HepG2 (cell line): ENCODE measurements at regions not wholly inside any gene's neighbourhood (a gene's known extent, or its start where the extent isn't known, plus 50 kb on each side); places are given as distances from the start of the nearest gene placed in this dataset.

ENCODE experiments used
- ATAC-seq: fragments of 200-7000 bp; cut with Tn5 transposase; 3 replicates; pipeline ENCODE4 v1.9.1; 2020; ENCODE audit warnings: mild to moderate bottlenecking, moderate library complexity
- BruUV-seq: library from RNA; stranded (reverse); fragments of 400-500 nt; replicated peaks from 2 replicates; lab custom pipeline; 2021; lab: Mats Ljungman, UMichigan
- CTCF ChIA-PET: fragments of 300-600 bp; formaldehyde crosslinking; extraction: SDS; loops from one replicate; lab custom pipeline; 2021; ENCODE audit warnings: low total read pairs, inconsistent platforms, low intra/inter-chr PET ratio; lab: Yijun Ruan, JAX
- POLR2A ChIA-PET: fragments of 350-600 bp; sonication (Branson Sonifier 250); formaldehyde crosslinking; loops from one replicate; lab custom pipeline; 2020; ENCODE audit warnings: antibody characterized with exemption, inconsistent platforms; lab: Yijun Ruan, JAX
- DNase-seq: peaks from one replicate; pipeline ENCODE4 v3.0.0-alpha.2; 2015; ENCODE audit warnings: low spot score
- FAIRE-seq: peaks from 3 replicates; lab custom pipeline; 2011; peaks lifted over from hg19 to GRCh38; lab: Jason Lieb, UNC
- H2AFZ ChIP-seq: one replicate; pipeline ENCODE4 v1.6.1; 2011; ENCODE audit warnings: low read length, inconsistent platforms
- H3K27ac ChIP-seq: fragments of 300-600 bp; 3 replicates; pipeline ENCODE4 v1.8.0; 2011; ENCODE audit warnings: mixed run types, mild to moderate bottlenecking, mixed read lengths, low read length, inconsistent platforms; ENCODE audit not compliant: insufficient read depth; ENCODE audit errors: extremely low read length
- H3K27me3 ChIP-seq, 2 experiments: fragments of 200-600 bp in 1 of 2; 2 replicates in 1 of 2; 3 replicates in 1 of 2; pipeline versions ENCODE4 v1.6.0 to v1.8.0; 2011; ENCODE audit warnings: low read length in 2 of 2, mild to moderate bottlenecking in 2 of 2, moderate library complexity in 2 of 2, inconsistent platforms in 1 of 2; ENCODE audit not compliant: insufficient read depth in 2 of 2, control insufficient read depth in 1 of 2
- H3K36me3 ChIP-seq, 2 experiments: fragments of 200-600 bp in 1 of 2; replicated peaks in 1 of 2; 2 replicates in 1 of 2; 3 replicates in 1 of 2; pipeline versions ENCODE4 v1.5.1 to v1.8.0; 2011; ENCODE audit warnings: low read length in 2 of 2, inconsistent platforms in 1 of 2; ENCODE audit not compliant: insufficient read depth in 2 of 2, control insufficient read depth in 1 of 2
- H3K4me1 ChIP-seq: 2 replicates; pipeline ENCODE4 v1.5.1; 2012; ENCODE audit warnings: low read length, inconsistent platforms; ENCODE audit not compliant: insufficient read depth
- H3K4me2 ChIP-seq: 2 replicates; pipeline ENCODE4 v1.6.0; 2011; ENCODE audit warnings: low read depth, low read length, inconsistent platforms
- H3K4me3 ChIP-seq, 3 experiments: fragments of 200-600 bp in 1 of 3; sonication (generic), shearing (Covaris generic) in 1 of 3; replicated peaks in 1 of 3; 2 replicates each; pipeline ENCODE4 v1.5.1; 2011 to 2016; ENCODE audit warnings: low read length in 3 of 3, inconsistent platforms in 2 of 3, low read depth in 2 of 3, mild to moderate bottlenecking in 2 of 3, control low read depth in 1 of 3, mixed read lengths in 1 of 3; ENCODE audit not compliant: insufficient read depth in 1 of 3
- H3K79me2 ChIP-seq: one replicate; pipeline ENCODE4 v1.6.1; 2011; ENCODE audit warnings: low read length, inconsistent platforms; ENCODE audit not compliant: insufficient read depth
- H3K9ac ChIP-seq: 2 replicates; pipeline ENCODE4 v1.6.0; 2011; ENCODE audit warnings: mild to moderate bottlenecking, low read depth, low read length, inconsistent platforms; ENCODE audit not compliant: insufficient read depth
- H3K9me3 ChIP-seq: 2 replicates; pipeline ENCODE4 v1.5.1; 2012; ENCODE audit warnings: mild to moderate bottlenecking, low read length
- H4K20me1 ChIP-seq: 2 replicates; pipeline ENCODE4 v1.6.0; 2011; ENCODE audit warnings: inconsistent platforms, mild to moderate bottlenecking, low read length, moderate library complexity; ENCODE audit not compliant: insufficient read depth
- BORCS8-MEF2B ChIP-seq: sonication (generic); formaldehyde crosslinking; IDR thresholded peaks from 2 replicates; pipeline ENCODE4 v1.8.0; 2022; ENCODE audit warnings: mild to moderate bottlenecking, missing genetic modification reagents
- CCDC6 ChIP-seq: sonication (generic); formaldehyde crosslinking; IDR thresholded peaks from 2 replicates; pipeline ENCODE4 v1.8.1; 2022; ENCODE audit warnings: mild to moderate bottlenecking, missing genetic modification reagents, moderate library complexity
- GATAD2A ChIP-seq: IDR thresholded peaks from 2 replicates; pipeline ENCODE4 v1.6.1; 2016
- JDP2 ChIP-seq: sonication (generic); formaldehyde crosslinking; IDR thresholded peaks from 2 replicates; pipeline ENCODE4 v1.8.1; 2022; ENCODE audit warnings: missing genetic modification reagents, borderline replicate concordance
- KDM2A ChIP-seq: sonication (generic); formaldehyde crosslinking; IDR thresholded peaks from 2 replicates; pipeline ENCODE4 v1.4.0; 2020; ENCODE audit warnings: low read depth, missing genetic modification reagents, borderline replicate concordance
- MLLT10 ChIP-seq: sonication (generic); formaldehyde crosslinking; IDR thresholded peaks from 2 replicates; pipeline ENCODE4 v1.4.0; 2020; ENCODE audit warnings: missing genetic modification reagents
- NFE2L2 ChIP-seq: fragments of 150-350 bp; IDR thresholded peaks from 2 replicates; pipeline ENCODE4 v1.6.1; 2014; ENCODE audit warnings: low read length
- PLRG1 ChIP-seq: fragments of 450-650 bp; conservative IDR thresholded peaks from 2 replicates; pipeline ENCODE4 v1.6.1; 2016
- ZNF282 ChIP-seq: fragments of 450-650 bp; IDR thresholded peaks from 2 replicates; pipeline ENCODE4 v1.6.1; 2018; ENCODE audit not compliant: partially characterized antibody
- ZNF33A ChIP-seq: sonication (generic); formaldehyde crosslinking; IDR thresholded peaks from 2 replicates; pipeline ENCODE4 v1.5.1; 2020; ENCODE audit warnings: missing genetic modification reagents, mild to moderate bottlenecking, moderate library complexity, borderline replicate concordance
- ZNF569 ChIP-seq: sonication (generic); formaldehyde crosslinking; IDR thresholded peaks from 2 replicates; pipeline ENCODE4 v1.5.0; 2020; ENCODE audit warnings: mild to moderate bottlenecking, missing genetic modification reagents, moderate library complexity, borderline replicate concordance
- ZNF737 ChIP-seq: sonication (generic); formaldehyde crosslinking; IDR thresholded peaks from 2 replicates; pipeline ENCODE4 v1.5.0; 2020; ENCODE audit warnings: missing genetic modification reagents, mild to moderate bottlenecking, borderline replicate concordance
- WGBS: methylation state at CpG from one replicate; pipeline ENCODE4 v1.1.6; 2017; ENCODE audit warnings: low lambda C conversion rate; 5-methylcytosine and 5-hydroxymethylcytosine counted together
- in situ Hi-C: cut with HindIII; loops from 2 replicates; pipeline ENCODE4 v1.10.0; 2017; ENCODE audit warnings: low pct_unique_long_range_greater_than_20kb; ENCODE audit not compliant: extremely low pct_ligation_motif_present
- intact Hi-C: fragments of 100-400 bp; cut with micrococcal nuclease; formaldehyde crosslinking; loops from one replicate; pipeline ENCODE4 v1.10.0; 2022; ENCODE audit not compliant: unreplicated experiment
- TF ChIP-seq, protein P1 (sequence below): sonication (generic); formaldehyde crosslinking; IDR thresholded peaks from 2 replicates; pipeline ENCODE4 v1.8.0; 2022; ENCODE audit warnings: missing genetic modification reagents, mild to moderate bottlenecking, inconsistent platforms, borderline replicate concordance
- TF ChIP-seq, protein P2 (sequence below): sonication (generic); IDR thresholded peaks from 2 replicates; pipeline ENCODE4 v1.6.1; 2016; ENCODE audit warnings: low read depth, borderline replicate concordance
- TF ChIP-seq, protein P3 (sequence below): sonication (generic); formaldehyde crosslinking; IDR thresholded peaks from 2 replicates; pipeline ENCODE4 v1.4.0; 2020; ENCODE audit warnings: missing genetic modification reagents
- TF ChIP-seq, protein P4 (sequence below): sonication (generic); formaldehyde crosslinking; IDR thresholded peaks from 2 replicates; pipeline ENCODE4 v1.8.1; 2023; ENCODE audit warnings: mild to moderate bottlenecking, inconsistent platforms, moderate library complexity, missing genetic modification reagents, borderline replicate concordance

DNA sequence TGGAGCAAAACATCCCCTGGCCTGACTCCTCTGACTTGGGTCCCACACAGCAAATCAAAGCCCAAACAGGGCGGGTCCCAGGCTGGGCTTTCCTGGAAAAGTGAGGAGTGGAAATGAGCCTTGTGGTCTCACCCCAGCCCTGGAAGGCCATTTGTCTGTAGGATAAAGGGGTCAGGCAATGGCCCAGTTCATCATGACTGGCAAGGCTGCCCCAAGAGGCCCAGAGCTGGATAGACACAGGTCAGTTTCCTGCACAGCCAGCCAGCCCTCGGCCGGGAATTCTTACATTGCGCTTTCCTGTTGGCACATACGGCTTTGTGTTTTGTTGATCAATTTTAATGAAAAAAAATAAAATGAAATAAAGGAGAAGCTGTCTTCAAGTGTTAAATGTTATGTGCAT, 174.3 kb downstream of the TSHZ3 start:
- Histone ChIP-seq H3K9me3 (peaks cover 88% of the 10 kb centered on the region), H4K20me1 (no peaks in the 10 kb centered on the region), H3K4me3 (no peak overlapping the region), H2AFZ (no peak overlapping the region), H3K27ac (no peak overlapping the region), H3K4me1 (no peaks in the 10 kb centered on the region), H3K27me3 (no peaks in the 10 kb centered on the region), H3K9ac (no peak overlapping the region), H3K79me2 (no peaks in the 10 kb centered on the region), H3K4me2 (no peak overlapping the region), H3K36me3 (no peaks in the 10 kb centered on the region)
- FAIRE-seq (no peak), ATAC-seq (no peak), DNase-seq (no peak)
- ChIA-PET POLR2A (no interaction called here), CTCF (no interaction called here)
- BruUV-seq, result no TSS peak
- in situ Hi-C loops, result no loop called here
- intact Hi-C loops, result no loop called here
- WGBS, result 2% methylated on average over 4 of the region's 5 CpGs
- TF ChIP-seq, protein P1, sequence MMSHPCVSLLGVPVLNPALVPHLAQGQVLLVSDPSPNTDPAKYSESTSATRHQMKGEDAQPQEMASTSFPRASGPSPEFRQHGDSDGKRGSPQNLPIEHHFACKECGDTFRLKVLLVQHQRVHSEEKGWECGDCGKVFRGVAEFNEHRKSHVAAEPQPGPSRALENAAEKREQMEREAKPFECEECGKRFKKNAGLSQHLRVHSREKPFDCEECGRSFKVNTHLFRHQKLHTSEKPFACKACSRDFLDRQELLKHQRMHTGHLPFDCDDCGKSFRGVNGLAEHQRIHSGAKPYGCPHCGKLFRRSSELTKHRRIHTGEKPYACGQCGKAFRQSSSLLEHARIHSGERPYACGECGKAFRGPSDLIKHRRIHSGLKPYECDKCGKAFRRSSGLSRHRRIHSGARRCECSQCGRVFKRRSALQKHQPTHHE (CRISPR knock-in tag), result no peak
- TF ChIP-seq ZNF33A (no peak), CCDC6 (CRISPR knock-in tag) (no peak)

DNA sequence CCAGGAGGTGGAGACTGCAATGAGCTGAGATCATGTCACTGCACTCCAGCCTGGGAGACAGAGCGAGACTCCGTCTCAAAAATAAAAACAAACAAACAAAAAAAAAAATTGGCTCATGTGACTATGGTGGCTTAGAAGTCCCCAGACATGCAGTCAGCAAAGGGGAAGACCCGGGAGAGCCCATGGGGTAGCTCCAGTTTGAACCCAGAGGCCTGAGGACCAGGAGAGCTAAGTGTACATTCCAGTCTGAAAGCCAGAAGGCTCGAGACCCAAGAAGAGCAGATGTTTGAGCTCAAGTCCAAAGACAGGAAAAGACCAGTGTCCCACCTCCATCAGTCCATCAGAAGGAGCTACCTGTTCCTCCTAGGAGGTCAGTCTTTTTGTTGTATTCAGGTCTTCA, 175.2 kb downstream of the TSHZ3 start:
- ChIA-PET CTCF (no interaction called here), POLR2A (no interaction called here)
- TF ChIP-seq ZNF737 (CRISPR knock-in tag) (no peak), PLRG1 (no peak), ZNF569 (CRISPR knock-in tag) (no peak), GATAD2A (CRISPR knock-in tag) (no peak), BORCS8-MEF2B (CRISPR knock-in tag) (no peak), MLLT10 (CRISPR knock-in tag) (no peak), KDM2A (CRISPR knock-in tag) (no peak), NFE2L2 (no peak), JDP2 (CRISPR knock-in tag) (no peak), ZNF282 (no peak)
- TF ChIP-seq, protein P2, sequence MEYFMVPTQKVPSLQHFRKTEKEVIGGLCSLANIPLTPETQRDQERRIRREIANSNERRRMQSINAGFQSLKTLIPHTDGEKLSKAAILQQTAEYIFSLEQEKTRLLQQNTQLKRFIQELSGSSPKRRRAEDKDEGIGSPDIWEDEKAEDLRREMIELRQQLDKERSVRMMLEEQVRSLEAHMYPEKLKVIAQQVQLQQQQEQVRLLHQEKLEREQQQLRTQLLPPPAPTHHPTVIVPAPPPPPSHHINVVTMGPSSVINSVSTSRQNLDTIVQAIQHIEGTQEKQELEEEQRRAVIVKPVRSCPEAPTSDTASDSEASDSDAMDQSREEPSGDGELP, result no peak
- TF ChIP-seq, protein P3, sequence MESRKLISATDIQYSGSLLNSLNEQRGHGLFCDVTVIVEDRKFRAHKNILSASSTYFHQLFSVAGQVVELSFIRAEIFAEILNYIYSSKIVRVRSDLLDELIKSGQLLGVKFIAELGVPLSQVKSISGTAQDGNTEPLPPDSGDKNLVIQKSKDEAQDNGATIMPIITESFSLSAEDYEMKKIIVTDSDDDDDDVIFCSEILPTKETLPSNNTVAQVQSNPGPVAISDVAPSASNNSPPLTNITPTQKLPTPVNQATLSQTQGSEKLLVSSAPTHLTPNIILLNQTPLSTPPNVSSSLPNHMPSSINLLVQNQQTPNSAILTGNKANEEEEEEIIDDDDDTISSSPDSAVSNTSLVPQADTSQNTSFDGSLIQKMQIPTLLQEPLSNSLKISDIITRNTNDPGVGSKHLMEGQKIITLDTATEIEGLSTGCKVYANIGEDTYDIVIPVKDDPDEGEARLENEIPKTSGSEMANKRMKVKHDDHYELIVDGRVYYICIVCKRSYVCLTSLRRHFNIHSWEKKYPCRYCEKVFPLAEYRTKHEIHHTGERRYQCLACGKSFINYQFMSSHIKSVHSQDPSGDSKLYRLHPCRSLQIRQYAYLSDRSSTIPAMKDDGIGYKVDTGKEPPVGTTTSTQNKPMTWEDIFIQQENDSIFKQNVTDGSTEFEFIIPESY (CRISPR knock-in tag), result no peak
- TF ChIP-seq, protein P4, sequence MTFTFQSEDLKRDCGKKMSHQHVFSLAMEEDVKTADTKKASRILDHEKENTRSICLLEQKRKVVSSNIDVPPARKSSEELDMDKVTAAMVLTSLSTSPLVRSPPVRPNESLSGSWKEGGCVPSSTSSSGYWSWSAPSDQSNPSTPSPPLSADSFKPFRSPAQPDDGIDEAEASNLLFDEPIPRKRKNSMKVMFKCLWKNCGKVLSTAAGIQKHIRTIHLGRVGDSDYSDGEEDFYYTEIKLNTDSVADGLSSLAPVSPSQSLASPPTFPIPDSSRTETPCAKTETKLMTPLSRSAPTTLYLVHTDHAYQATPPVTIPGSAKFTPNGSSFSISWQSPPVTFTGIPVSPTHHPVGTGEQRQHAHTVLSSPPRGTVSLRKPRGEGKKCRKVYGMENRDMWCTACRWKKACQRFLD (CRISPR knock-in tag), result no peak

More for the DNA sequence above, 175.2 kb downstream of the TSHZ3 start:
- Histone ChIP-seq H3K36me3 (no peaks in the 10 kb centered on the region), H3K27ac (no peak overlapping the region), H3K4me1 (no peaks in the 10 kb centered on the region), H3K4me2 (no peak overlapping the region), H4K20me1 (no peaks in the 10 kb centered on the region), H3K9ac (no peak overlapping the region), H3K79me2 (no peaks in the 10 kb centered on the region), H3K9me3 (peaks cover 88% of the 10 kb centered on the region), H2AFZ (no peak overlapping the region), H3K27me3 (no peaks in the 10 kb centered on the region; a peak in 1 of 5 replicates), H3K4me3 (no peak overlapping the region)
- in situ Hi-C loops (no loop called here), intact Hi-C loops (no loop called here)
- BruUV-seq, result no TSS peak
- DNase-seq (no peak), ATAC-seq (no peak), FAIRE-seq (no peak)
- WGBS, result 4% methylated on average over 4 of the region's 4 CpGs
